SU-DHL-6 (cell line): ENCODE measurements at regions not wholly inside any gene's neighbourhood (a gene's known extent, or its start where the extent isn't known, plus 50 kb on each side); places are given as distances from the start of the nearest gene placed in this dataset.

Experiments
- EZH2phosphoT487 ChIP-seq: fragments of 200-600 bp; sonication (generic), shearing (Covaris generic); conservative IDR thresholded peaks from 2 replicates; pipeline ENCODE4 v1.6.1; 2018; ENCODE audit warnings: mild to moderate bottlenecking, antibody characterized with exemption, low read length, moderate library complexity, mixed read lengths
- TF ChIP-seq, protein P1 (sequence below): fragments of 200-600 bp; sonication (generic); IDR thresholded peaks from one replicate; pipeline ENCODE4 v1.5.1; 2017; ENCODE audit warnings: antibody characterized with exemption, mild to moderate bottlenecking, low read length, moderate library complexity; ENCODE audit not compliant: insufficient read depth, poor library complexity, severe bottlenecking

DNA sequence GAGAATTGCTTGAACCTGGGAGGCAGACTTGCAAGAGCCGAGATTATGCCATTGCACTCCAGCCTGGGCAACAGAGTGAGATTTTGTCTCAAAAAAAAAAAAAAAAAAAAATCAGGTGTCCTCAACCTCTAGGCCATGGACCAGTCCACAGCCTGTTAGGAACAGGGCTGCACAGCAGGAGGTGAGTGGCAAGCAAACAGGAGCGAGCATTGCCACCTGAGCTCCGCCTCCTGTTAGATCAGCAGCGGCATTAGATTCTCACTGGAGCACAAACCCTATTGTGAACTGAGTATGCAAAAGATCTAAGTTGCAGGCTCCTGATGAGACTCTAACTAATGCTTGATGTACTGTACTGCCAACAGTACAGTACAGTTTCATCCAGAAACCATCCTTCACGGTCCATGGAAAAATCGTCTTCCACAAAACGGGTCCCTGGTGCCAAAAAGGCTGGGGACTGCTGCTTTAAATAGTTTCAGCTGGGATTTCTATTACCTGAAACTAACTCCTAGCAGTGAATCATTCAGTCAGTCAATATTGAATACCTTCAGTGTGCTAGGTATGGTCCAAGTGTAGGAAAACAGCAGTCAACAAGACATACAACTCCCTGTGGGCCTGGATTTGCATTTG lies 56.3 kb upstream of the DHX40 start:
- TF ChIP-seq, protein P1, sequence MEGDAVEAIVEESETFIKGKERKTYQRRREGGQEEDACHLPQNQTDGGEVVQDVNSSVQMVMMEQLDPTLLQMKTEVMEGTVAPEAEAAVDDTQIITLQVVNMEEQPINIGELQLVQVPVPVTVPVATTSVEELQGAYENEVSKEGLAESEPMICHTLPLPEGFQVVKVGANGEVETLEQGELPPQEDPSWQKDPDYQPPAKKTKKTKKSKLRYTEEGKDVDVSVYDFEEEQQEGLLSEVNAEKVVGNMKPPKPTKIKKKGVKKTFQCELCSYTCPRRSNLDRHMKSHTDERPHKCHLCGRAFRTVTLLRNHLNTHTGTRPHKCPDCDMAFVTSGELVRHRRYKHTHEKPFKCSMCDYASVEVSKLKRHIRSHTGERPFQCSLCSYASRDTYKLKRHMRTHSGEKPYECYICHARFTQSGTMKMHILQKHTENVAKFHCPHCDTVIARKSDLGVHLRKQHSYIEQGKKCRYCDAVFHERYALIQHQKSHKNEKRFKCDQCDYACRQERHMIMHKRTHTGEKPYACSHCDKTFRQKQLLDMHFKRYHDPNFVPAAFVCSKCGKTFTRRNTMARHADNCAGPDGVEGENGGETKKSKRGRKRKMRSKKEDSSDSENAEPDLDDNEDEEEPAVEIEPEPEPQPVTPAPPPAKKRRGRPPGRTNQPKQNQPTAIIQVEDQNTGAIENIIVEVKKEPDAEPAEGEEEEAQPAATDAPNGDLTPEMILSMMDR, result no peak
- no peak for TF ChIP-seq EZH2phosphoT487
